OCI-LY7 (cell line): ENCODE measurements at regions not wholly inside any gene's neighbourhood (a gene's known extent, or its start where the extent isn't known, plus 50 kb on each side); places are given as distances from the start of the nearest gene placed in this dataset.
"Not testable (repeated sequence)": the region's sequence is repeated elsewhere in the genome, so short reads cannot be mapped to it uniquely, and the experiment has no call there.

ENCODE experiments used
- CTCF ChIP-seq: fragments of 200-600 bp; sonication (generic); conservative IDR thresholded peaks from 2 replicates; pipeline ENCODE4 v1.5.1; 2014; ENCODE audit warnings: mild to moderate bottlenecking, antibody characterized with exemption, low read length, moderate library complexity, mixed read lengths
- EZH2phosphoT487 ChIP-seq: fragments of 200-600 bp; sonication (generic); IDR thresholded peaks from 2 replicates; pipeline ENCODE4 v1.6.1; 2018; ENCODE audit warnings: low read depth, borderline replicate concordance, mild to moderate bottlenecking, mixed run types, antibody characterized with exemption, low read length, moderate library complexity, mixed read lengths

GRCh38 chr1:73245196-73245595 lies 952.8 kb downstream of the LRRIQ3 start:
- not testable (repeated sequence) for TF ChIP-seq CTCF, EZH2phosphoT487
